ENCODE measurements at regions not wholly inside any gene's neighbourhood (a gene's known extent, or its start where the extent isn't known, plus 50 kb on each side); places are given as distances from the start of the nearest gene placed in this dataset.

GRCh38 chr1:230548997-230549396, 93.3 kb upstream of the COG2 start:
- WGBS, 2 experiments (ENCODE audit: extremely low coverage in 2 of 2, insufficient read length in 1 of 2) = no CpG with 5 or more reads among the region's 5 CpGs

More at GRCh38 chr1:230548997-230549396, 93.3 kb upstream of the COG2 start:
- TF ChIP-seq RFX5 (IDR thresholded peaks at IDR 0.05; ENCODE audit: low read depth, low read length) = no peak
- TF ChIP-seq RAD21 (IDR thresholded peaks at IDR 0.05; ENCODE audit: low read length) = no peak
- no peak for TF ChIP-seq FOS (IDR thresholded peaks at IDR 0.05; ENCODE audit: low read depth, low read length)
- TF ChIP-seq RCOR1 (IDR thresholded peaks at IDR 0.05; ENCODE audit: insufficient replicate concordance, low read length) = no peak
- no peak for TF ChIP-seq MXI1 (IDR thresholded peaks at IDR 0.05; ENCODE audit: borderline replicate concordance, low read depth, low read length)
- TF ChIP-seq MAZ (IDR thresholded peaks at IDR 0.05; ENCODE audit: borderline replicate concordance, low read depth, low read length) = no peak
- TF ChIP-seq CEBPB (IDR thresholded peaks at IDR 0.05; ENCODE audit: low read depth, low read length) = no peak
- no peak overlapping the region for H3K4ac ChIP-seq (ENCODE audit: low read depth, low read length)
- no peaks in the 10 kb centered on the region for H3K36me3 ChIP-seq (ENCODE audit: control insufficient read depth, insufficient read depth, low read length)
- no peak overlapping the region for H3K4me2 ChIP-seq (ENCODE audit: low read depth, low read length)
- POLR2A ChIA-PET (ENCODE audit: unreplicated experiment) = no interaction called here
- H2AFZ ChIP-seq (replicated peaks; ENCODE audit: low read length, poor library complexity) = no peak overlapping the region
- H3K9me1 ChIP-seq (ENCODE audit: insufficient read depth, low read length) = no peaks in the 10 kb centered on the region
- no peak overlapping the region for H4K5ac ChIP-seq (ENCODE audit: low read depth, low read length)
- 0 out of 2 replicates have a peak, but pooled peaks cover 2% of the 10 kb centered on the region for H3K9me3 ChIP-seq (ENCODE audit: control insufficient read depth, insufficient read depth, low read length)
- no peaks in the 10 kb centered on the region for H3K4me1 ChIP-seq (ENCODE audit: control insufficient read depth, insufficient read depth, low read length)
- no peak overlapping the region for H2AK5ac ChIP-seq (ENCODE audit: low read depth, low read length)
- no peak overlapping the region for H3K9ac ChIP-seq (ENCODE audit: low read depth, low read length)
- H3K14ac ChIP-seq (replicated peaks; ENCODE audit: low read depth, low read length) = no peak overlapping the region
- H2BK20ac ChIP-seq (ENCODE audit: low read depth, low read length) = no peak overlapping the region
- in situ Hi-C loops (cut with MboI; ENCODE audit: low sequenced_read_pairs) = no loop called here
- intact Hi-C loops (cut with micrococcal nuclease) = no loop called here
- H3K79me1 ChIP-seq (ENCODE audit: low read depth in 1 of 2, low read length in 2 of 2) = no peaks in the 10 kb centered on the region
- no peak for ATAC-seq (ENCODE audit: low read depth)
- CTCF ChIA-PET = no interaction called here
- no peak overlapping the region for H2AK9ac ChIP-seq (replicated peaks; ENCODE audit: low read depth, low read length, poor library complexity)
- no peak overlapping the region for H2BK5ac ChIP-seq (ENCODE audit: low read depth, low read length, poor library complexity, severe bottlenecking)
- no peak overlapping the region for H2BK120ac ChIP-seq (ENCODE audit: low read depth, low read length)
- no peak overlapping the region for H3K23ac ChIP-seq (ENCODE audit: low read depth, low read length)
- no peak overlapping the region for H3K18ac ChIP-seq (ENCODE audit: low read depth, low read length)
- no peaks in the 10 kb centered on the region for H3K27me3 ChIP-seq (ENCODE audit: control insufficient read depth, insufficient read depth, low read length)
- no TSS peak for BruUV-seq (replicated peaks)
- H4K8ac ChIP-seq (ENCODE audit: low read depth in 2 of 2, low read length in 2 of 2) = no peak overlapping the region
- no peak overlapping the region for H3K4me3 ChIP-seq (ENCODE audit: insufficient read depth, low read depth, low read length)
- dilution Hi-C loops (cut with HindIII; ENCODE audit: low sequenced_read_pairs, unreplicated experiment) = no loop called here
- no peak overlapping the region for H3K27ac ChIP-seq (ENCODE audit: insufficient read depth, low read length)
- no peak overlapping the region for H4K91ac ChIP-seq (ENCODE audit: insufficient read depth, low read depth, low read length)
- no peak overlapping the region for H3K56ac ChIP-seq (ENCODE audit: extremely low read depth, insufficient read depth, low read length)
- no peak for DNase-seq
- H2BK15ac ChIP-seq (ENCODE audit: low read depth, low read length) = no peak overlapping the region
- no peaks in the 10 kb centered on the region for H4K20me1 ChIP-seq (ENCODE audit: insufficient read depth, low read length)
